Brain microvascular endothelial cell (primary cell): ENCODE measurements at regions not wholly inside any gene's neighbourhood (a gene's known extent, or its start where the extent isn't known, plus 50 kb on each side); places are given as distances from the start of the nearest gene placed in this dataset.
A peak's percentile ranks its signal among the peaks of the same experiment; 100 is the strongest.

Experiments used
- DNase-seq: peaks from one replicate; pipeline ENCODE4 v3.0.0-alpha.2; 2020
- H3K27ac ChIP-seq: fragments of 250-450 bp; sonication (Bioruptor Pico); 2 replicates; pipeline ENCODE4 v1.5.1; 2020; ENCODE audit warnings: mild to moderate bottlenecking, moderate library complexity
- H3K27me3 ChIP-seq: fragments of 250-450 bp; sonication (Bioruptor Pico); replicated peaks from 2 replicates; pipeline ENCODE4 v1.5.1; 2020; ENCODE audit warnings: mild to moderate bottlenecking
- H3K36me3 ChIP-seq: fragments of 250-450 bp; sonication (Bioruptor Pico); replicated peaks from 2 replicates; pipeline ENCODE4 v1.5.1; 2020; ENCODE audit warnings: mild to moderate bottlenecking
- H3K4me3 ChIP-seq: 2 replicates; pipeline ENCODE4 v1.5.1; 2011; ENCODE audit warnings: low read depth, mild to moderate bottlenecking, control low read depth, low read length, moderate library complexity
- CTCF ChIP-seq: IDR thresholded peaks from 2 replicates; pipeline ENCODE4 v1.5.1; 2011; ENCODE audit warnings: low read depth, mild to moderate bottlenecking, moderate library complexity, low read length, control low read depth, inconsistent platforms; ENCODE audit errors: missing control alignments
- in situ Hi-C: cut with HindIII; loops from 2 replicates; pipeline ENCODE4 v1.10.0; 2017; ENCODE audit warnings: low sequenced_read_pairs, low pct_ligation_motif_present

- TF ChIP-seq CTCF: no peak
- no peak overlapping the region for H3K4me3 ChIP-seq
- peak; percentile 40 for DNase-seq
- peak overlapping the region; percentile 41 for H3K27ac ChIP-seq
- H3K27me3 ChIP-seq: no peaks in the 10 kb centered on the region
- in situ Hi-C loops: no loop called here
- H3K36me3 ChIP-seq: no peaks in the 10 kb centered on the region
Observed at GRCh38 chr2:133676392-133677130, 108.3 kb upstream of the NCKAP5 start.

- Histone ChIP-seq H3K27ac (no peak overlapping the region), H3K4me3 (no peak overlapping the region), H3K36me3 (no peaks in the 10 kb centered on the region), H3K27me3 (no peaks in the 10 kb centered on the region)
- in situ Hi-C loops: no loop called here
- TF ChIP-seq CTCF: no peak
- DNase-seq: no peak
Observed at GRCh38 chr2:133680343-133681049, 112.2 kb upstream of the NCKAP5 start.

- H3K36me3 ChIP-seq: no peaks in the 10 kb centered on the region
- TF ChIP-seq CTCF: no peak
- DNase-seq: no peak
- no peak overlapping the region for H3K4me3 ChIP-seq
- no peaks in the 10 kb centered on the region for H3K27me3 ChIP-seq
- no peak overlapping the region for H3K27ac ChIP-seq
- in situ Hi-C loops: no loop called here
Observed at GRCh38 chr2:133682347-133682746, 114.1 kb upstream of the NCKAP5 start.

GRCh38 chr2:133682906-133683305, 114.6 kb upstream of the NCKAP5 start:
- Histone ChIP-seq H3K4me3 (no peak overlapping the region), H3K27me3 (no peaks in the 10 kb centered on the region), H3K36me3 (no peaks in the 10 kb centered on the region), H3K27ac (no peak overlapping the region)
- no peak for DNase-seq
- in situ Hi-C loops: no loop called here
- TF ChIP-seq CTCF: no peak

- Histone ChIP-seq H3K36me3 (no peaks in the 10 kb centered on the region), H3K4me3 (no peak overlapping the region), H3K27me3 (no peaks in the 10 kb centered on the region), H3K27ac (no peak overlapping the region)
- in situ Hi-C loops: no loop called here
- TF ChIP-seq CTCF: no peak
- DNase-seq: no peak
Observed at GRCh38 chr2:133685636-133686215, 117.5 kb upstream of the NCKAP5 start.
